K562 (cell line): ENCODE measurements at regions not wholly inside any gene's neighbourhood (a gene's known extent, or its start where the extent isn't known, plus 50 kb on each side); places are given as distances from the start of the nearest gene placed in this dataset.

Source experiments
- BACH1 ChIP-seq: fragments of 200-800 bp; sonication (Bioruptor generic); IDR thresholded peaks from 2 replicates; pipeline ENCODE4 v1.6.1; 2016; ENCODE audit warnings: missing genetic modification characterization, missing compliant biosample characterization
- C11orf30 ChIP-seq: fragments of 450-650 bp; IDR thresholded peaks from 2 replicates; pipeline ENCODE4 v1.6.1; 2016; ENCODE audit warnings: low read depth, mild to moderate bottlenecking
- CREBBP ChIP-seq: IDR thresholded peaks from one replicate; pipeline ENCODE4 v1.6.1; 2012; ENCODE audit warnings: low read depth, mild to moderate bottlenecking, control low read depth, inconsistent platforms, low read length
- CTBP1 ChIP-seq: fragments of 450-650 bp; IDR thresholded peaks from 2 replicates; pipeline ENCODE4 v1.6.1; 2016; ENCODE audit warnings: borderline replicate concordance
- CXXC5 ChIP-seq: fragments of 250-450 bp; sonication (Bioruptor Pico); IDR thresholded peaks from 2 replicates; pipeline ENCODE4 v1.8.0; 2022; ENCODE audit warnings: inconsistent platforms, mild to moderate bottlenecking, moderate library complexity
- HDAC6 ChIP-seq: IDR thresholded peaks from 2 replicates; pipeline ENCODE4 v1.6.1; 2012; ENCODE audit warnings: low read depth, mild to moderate bottlenecking, control low read depth, inconsistent platforms, low read length, moderate library complexity
- KLF16 ChIP-seq: IDR thresholded peaks from 2 replicates; pipeline ENCODE4 v1.6.1; 2016; ENCODE audit warnings: antibody characterized with exemption
- MAFG ChIP-seq: fragments of 450-650 bp; conservative IDR thresholded peaks from 2 replicates; pipeline ENCODE4 v1.6.1; 2016; ENCODE audit warnings: missing genetic modification characterization, missing compliant biosample characterization
- MEF2D ChIP-seq: conservative IDR thresholded peaks from 2 replicates; pipeline ENCODE4 v1.6.1; 2016; ENCODE audit warnings: low read depth, missing genetic modification characterization, missing compliant biosample characterization
- NCOA1 ChIP-seq: fragments of 450-650 bp; IDR thresholded peaks from 2 replicates; pipeline ENCODE4 v1.6.1; 2016; ENCODE audit warnings: low read depth
- NFE2 ChIP-seq: IDR thresholded peaks from 2 replicates; pipeline ENCODE4 v1.6.1; 2014; ENCODE audit warnings: antibody characterized with exemption, low read depth
- NR2C2 ChIP-seq, 2 experiments: fragments of 200-800 bp in 1 of 2; sonication (Bioruptor generic) in 1 of 2; sonication (generic) in 1 of 2; formaldehyde crosslinking in 1 of 2; IDR thresholded peaks; 2 replicates each; pipeline versions ENCODE4 v1.6.1 to v1.8.0; 2016 to 2022; ENCODE audit warnings: mild to moderate bottlenecking in 1 of 2, missing compliant biosample characterization in 1 of 2, missing genetic modification characterization in 1 of 2, missing genetic modification reagents in 1 of 2
- RERE ChIP-seq: sonication (generic); formaldehyde crosslinking; IDR thresholded peaks from 2 replicates; pipeline ENCODE4 v1.8.0; 2023; ENCODE audit warnings: missing genetic modification reagents, mild to moderate bottlenecking, borderline replicate concordance
- SMAD3 ChIP-seq: fragments of 450-650 bp; formaldehyde crosslinking; conservative IDR thresholded peaks from 2 replicates; pipeline ENCODE4 v1.4.0; 2020; ENCODE audit warnings: mild to moderate bottlenecking
- TFAP4 ChIP-seq: sonication (generic); formaldehyde crosslinking; IDR thresholded peaks from 2 replicates; pipeline ENCODE4 v1.8.0; 2022; ENCODE audit warnings: missing genetic modification reagents, mild to moderate bottlenecking, moderate library complexity, borderline replicate concordance
- TSC22D4 ChIP-seq: fragments of 450-650 bp; IDR thresholded peaks from 2 replicates; pipeline ENCODE4 v1.6.1; 2016; ENCODE audit warnings: missing genetic modification characterization, missing biosample characterization, control low read depth
- ZFPM2 ChIP-seq: fragments of 250-450 bp; sonication (Bioruptor Pico); IDR thresholded peaks from 2 replicates; pipeline ENCODE4 v1.5.1; 2022; ENCODE audit warnings: mild to moderate bottlenecking
- ZKSCAN3 ChIP-seq: fragments of 250-450 bp; sonication (Bioruptor Pico); IDR thresholded peaks from 2 replicates; pipeline ENCODE4 v1.4.0; 2020
- ZNF79 ChIP-seq: fragments of 250-450 bp; sonication (Bioruptor Pico); IDR thresholded peaks from 2 replicates; pipeline ENCODE4 v1.4.0; 2020; ENCODE audit warnings: low read depth, mild to moderate bottlenecking, moderate library complexity

DNA sequence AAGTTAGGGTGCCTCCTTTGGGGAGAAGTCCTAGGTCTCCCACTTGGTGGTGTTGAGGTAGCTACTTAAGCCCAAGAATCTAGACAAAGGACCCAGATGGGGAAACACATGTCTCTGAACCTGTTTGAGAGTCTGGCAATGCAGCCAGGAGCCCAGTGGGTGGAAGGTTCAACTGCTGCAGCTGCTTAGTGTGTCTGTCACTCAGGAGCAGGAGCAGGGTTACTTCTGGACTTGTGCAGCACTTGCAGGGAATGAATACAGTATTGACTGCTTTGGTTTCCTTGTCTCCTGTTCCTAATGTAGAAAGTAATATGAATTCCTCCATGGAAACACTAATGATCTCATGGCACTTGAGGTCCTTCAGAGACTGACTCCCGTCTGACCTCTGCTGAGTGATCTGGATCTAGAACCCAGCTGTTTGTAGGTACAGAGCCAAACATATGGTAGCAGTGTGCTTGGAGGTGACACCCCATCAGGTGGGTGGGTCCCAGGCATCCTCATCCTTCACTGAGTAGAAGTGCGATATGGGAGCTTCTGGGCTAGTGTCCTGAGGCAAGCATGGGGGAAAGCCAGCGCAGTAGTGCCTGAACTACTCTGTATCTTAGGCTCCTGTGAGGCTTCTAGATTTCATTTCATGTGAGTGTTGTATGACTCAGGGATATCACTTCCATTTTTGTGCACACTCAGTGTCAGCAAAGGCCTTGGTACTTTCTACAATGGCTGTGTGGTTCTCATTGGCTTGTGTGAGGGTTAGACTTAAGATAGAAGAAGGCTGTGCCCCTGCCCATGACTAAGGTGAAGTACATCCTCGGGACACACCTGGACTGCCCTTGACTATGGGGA lies 85.0 kb upstream of the WDR1 start (continued):
- TF ChIP-seq SMAD3 (CRISPR knock-in tag) = no peak
- no peak for TF ChIP-seq ZKSCAN3
- no peak for TF ChIP-seq TSC22D4 (tag)
- peak; percentile 11; the same call in 1 of the 2 replicates for TF ChIP-seq BACH1 (tag)
- no peak for TF ChIP-seq HDAC6
- peak; percentile 70 for TF ChIP-seq MAFG (tag)
- peak; percentile 39; the same call in 1 of the 2 replicates for TF ChIP-seq C11orf30
- no peak for TF ChIP-seq ZFPM2 (CRISPR knock-in tag)
- peak; percentile 61 for TF ChIP-seq NFE2
- no peak for TF ChIP-seq CREBBP
- no peak for TF ChIP-seq KLF16
- TF ChIP-seq MEF2D (tag) = no peak
- no peak for TF ChIP-seq RERE (CRISPR knock-in tag)
- TF ChIP-seq ZNF79 (CRISPR knock-in tag) = no peak
- no peak for TF ChIP-seq NCOA1
- no peak for TF ChIP-seq NR2C2 (CRISPR knock-in tag; IDR thresholded peaks at IDR 0.05)
- TF ChIP-seq NR2C2 (tag; IDR thresholded peaks at IDR 0.05) = peak; percentile 10; the same call in 1 of the 2 replicates
- 0 out of 2 replicates have a peak, but pooled peaks have one; percentile 8 for TF ChIP-seq CXXC5 (CRISPR knock-in tag)
- TF ChIP-seq TFAP4 (CRISPR knock-in tag) = peak; percentile 50; the same call in 1 of the 2 replicates
- TF ChIP-seq CTBP1 = 0 out of 2 replicates have a peak, but pooled peaks have one; percentile 12
